Ectodermal cell (in vitro differentiated cells): ENCODE measurements at regions not wholly inside any gene's neighbourhood (a gene's known extent, or its start where the extent isn't known, plus 50 kb on each side); places are given as distances from the start of the nearest gene placed in this dataset.
"Not testable (repeated sequence)": the region's sequence is repeated elsewhere in the genome, so short reads cannot be mapped to it uniquely, and the experiment has no call there.

Source experiments
- H3K27ac ChIP-seq: 2 replicates; pipeline ENCODE4 v1.7.0; 2013; ENCODE audit warnings: mild to moderate bottlenecking, low read depth, low read length; ENCODE audit not compliant: insufficient read depth, poor library complexity, severe bottlenecking
- H3K27me3 ChIP-seq: 2 replicates; pipeline ENCODE4 v1.7.0; 2013; ENCODE audit warnings: mild to moderate bottlenecking, low read length; ENCODE audit not compliant: insufficient read depth, control insufficient read depth, poor library complexity, severe bottlenecking
- H3K36me3 ChIP-seq: one replicate; pipeline ENCODE4 v1.7.0; 2013; ENCODE audit warnings: low read length; ENCODE audit not compliant: control insufficient read depth, insufficient read depth
- H3K4me1 ChIP-seq: one replicate; pipeline ENCODE4 v1.7.0; 2013; ENCODE audit warnings: low read length; ENCODE audit not compliant: control insufficient read depth, insufficient read depth
- H3K4me3 ChIP-seq: 2 replicates; pipeline ENCODE4 v1.7.0; 2013; ENCODE audit warnings: low read depth, low read length, control low read depth; ENCODE audit not compliant: insufficient read depth
- H3K9me3 ChIP-seq: 2 replicates; pipeline ENCODE4 v1.7.0; 2013; ENCODE audit warnings: mild to moderate bottlenecking, low read length, moderate library complexity; ENCODE audit not compliant: control insufficient read depth
- WGBS, 2 experiments: methylation state at CpG; one replicate each; pipeline ENCODE4 v1.1.7; 2013; ENCODE audit warnings: missing lambda C conversion rate in 2 of 2; 5-methylcytosine and 5-hydroxymethylcytosine counted together

DNA sequence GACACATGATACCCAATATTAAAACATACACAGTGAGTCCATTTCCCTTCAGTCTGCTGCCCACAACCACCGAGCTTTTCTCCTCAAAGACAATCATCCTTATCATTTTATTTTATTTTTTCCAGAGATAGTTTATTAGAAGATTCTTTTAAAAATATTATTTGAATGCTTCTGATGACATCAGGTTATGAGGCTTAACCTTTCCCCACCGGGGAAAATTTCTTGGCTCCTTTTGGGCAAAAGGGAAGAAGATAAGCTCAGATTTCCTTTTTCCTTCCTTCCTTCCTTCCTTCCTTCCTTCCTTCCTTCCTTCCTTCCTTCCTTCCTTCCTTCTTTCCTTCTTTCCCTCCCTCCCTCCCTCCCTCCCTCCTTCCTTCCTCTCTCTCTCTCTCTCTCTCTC lies 149.5 kb upstream of the CITED2 start:
- WGBS, 2 experiments, result 96% methylated on average over 1 of the region's 2 CpGs; no CpG with 5 or more reads in 1 of the 2 experiments
- no peaks in the 10 kb centered on the region for H3K4me1 ChIP-seq
- H3K4me3 ChIP-seq, result no peak overlapping the region
- H3K27ac ChIP-seq, result no peak overlapping the region
- H3K9me3 ChIP-seq, result no peaks in the 10 kb centered on the region
- H3K36me3 ChIP-seq, result no peaks in the 10 kb centered on the region
- H3K27me3 ChIP-seq, result no peaks in the 10 kb centered on the region

DNA sequence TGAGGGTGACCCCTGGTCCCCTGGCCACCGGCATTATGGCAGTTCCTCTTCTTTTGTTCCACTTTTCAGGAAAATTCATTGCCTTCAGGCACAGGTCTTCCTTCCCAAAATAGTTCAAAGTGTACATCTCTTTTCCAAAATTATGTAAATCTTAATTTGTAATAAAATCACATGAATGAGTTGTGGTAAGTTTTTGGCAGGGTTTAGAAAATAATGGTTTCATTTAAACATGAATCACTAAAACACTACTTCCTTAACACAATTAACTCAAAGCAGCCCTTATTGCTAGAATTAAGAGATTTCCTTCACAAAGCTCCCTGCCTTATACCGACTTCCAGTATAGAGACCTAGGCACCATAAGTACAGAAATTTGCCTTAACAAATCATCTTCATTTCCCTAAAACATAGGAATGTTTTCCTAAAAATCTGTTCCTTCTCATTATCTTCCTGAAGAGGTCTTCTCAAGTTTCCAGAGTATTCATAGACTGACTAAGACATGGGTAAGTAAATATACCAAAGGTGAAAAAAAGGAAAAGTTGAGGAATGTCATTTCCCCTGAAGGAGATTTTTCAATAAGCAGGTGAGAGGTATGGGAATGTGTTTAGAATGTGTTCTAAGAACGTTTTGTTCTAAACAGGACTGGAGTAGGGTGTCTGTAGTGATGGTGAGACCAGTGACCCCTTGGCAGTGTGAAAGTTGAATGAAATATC lies 148.2 kb upstream of the CITED2 start:
- Histone ChIP-seq H3K9me3 (no peaks in the 10 kb centered on the region), H3K4me3 (no peak overlapping the region)

DNA sequence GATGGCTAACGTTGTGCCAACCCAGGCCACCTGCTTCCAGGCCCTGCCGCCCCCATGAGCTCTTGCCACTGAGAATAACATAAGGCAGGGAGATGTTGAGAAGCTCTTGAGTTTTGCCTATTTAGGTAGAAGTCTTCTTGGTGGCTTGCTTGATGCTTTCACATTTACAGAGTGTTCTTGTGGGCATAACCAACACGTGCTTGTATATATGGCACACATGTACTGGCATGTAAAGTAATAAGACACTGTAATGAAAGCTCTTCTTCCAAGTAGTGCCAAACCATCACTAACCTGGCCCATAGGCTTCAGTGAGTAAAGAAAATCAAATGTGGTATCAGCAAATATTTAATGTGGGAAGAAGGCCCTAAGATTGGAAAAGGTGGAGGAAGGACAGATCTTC lies 146.9 kb upstream of the CITED2 start:
- Histone ChIP-seq H3K27me3 (no peaks in the 10 kb centered on the region), H3K4me1 (no peaks in the 10 kb centered on the region), H3K9me3 (no peaks in the 10 kb centered on the region), H3K4me3 (no peak overlapping the region), H3K27ac (no peak overlapping the region), H3K36me3 (no peaks in the 10 kb centered on the region)
- 89 to 94% methylated on average over 3 of the region's 3 CpGs for WGBS, 2 experiments

More for the DNA sequence above, 148.2 kb upstream of the CITED2 start:
- H3K27ac ChIP-seq, result no peak overlapping the region
- H3K36me3 ChIP-seq, result no peaks in the 10 kb centered on the region
- H3K27me3 ChIP-seq, result no peaks in the 10 kb centered on the region
- 76 to 79% methylated on average over 3 of the region's 3 CpGs for WGBS, 2 experiments
- H3K4me1 ChIP-seq, result no peaks in the 10 kb centered on the region

DNA sequence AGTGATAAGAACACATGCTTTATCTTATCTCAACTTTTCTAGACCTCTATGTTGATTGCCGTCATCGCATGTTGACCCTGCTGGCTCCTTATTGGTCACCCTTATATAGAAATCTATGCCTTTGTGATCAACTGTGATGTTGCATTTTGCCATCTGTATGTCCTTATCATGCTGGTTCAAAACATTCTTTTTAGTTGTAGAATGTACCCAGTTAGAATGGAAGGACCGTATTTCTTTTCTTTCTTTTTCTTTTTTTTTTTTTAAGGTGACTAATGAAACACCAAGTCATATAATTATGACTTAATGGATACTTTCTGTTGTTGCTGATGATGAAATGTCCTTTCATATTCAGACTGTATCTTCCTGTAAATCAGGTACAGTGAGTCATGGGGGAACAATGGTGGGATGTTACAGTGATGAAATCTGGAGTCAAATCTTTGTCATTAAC lies 145.9 kb upstream of the CITED2 start:
- Histone ChIP-seq H3K4me1 (no peaks in the 10 kb centered on the region), H3K9me3 (no peaks in the 10 kb centered on the region), H3K4me3 (no peak overlapping the region), H3K27me3 (no peaks in the 10 kb centered on the region), H3K36me3 (no peaks in the 10 kb centered on the region), H3K27ac (no peak overlapping the region)
- 91 to 97% methylated on average over 2 to 3 of the region's 3 CpGs for WGBS, 2 experiments

DNA sequence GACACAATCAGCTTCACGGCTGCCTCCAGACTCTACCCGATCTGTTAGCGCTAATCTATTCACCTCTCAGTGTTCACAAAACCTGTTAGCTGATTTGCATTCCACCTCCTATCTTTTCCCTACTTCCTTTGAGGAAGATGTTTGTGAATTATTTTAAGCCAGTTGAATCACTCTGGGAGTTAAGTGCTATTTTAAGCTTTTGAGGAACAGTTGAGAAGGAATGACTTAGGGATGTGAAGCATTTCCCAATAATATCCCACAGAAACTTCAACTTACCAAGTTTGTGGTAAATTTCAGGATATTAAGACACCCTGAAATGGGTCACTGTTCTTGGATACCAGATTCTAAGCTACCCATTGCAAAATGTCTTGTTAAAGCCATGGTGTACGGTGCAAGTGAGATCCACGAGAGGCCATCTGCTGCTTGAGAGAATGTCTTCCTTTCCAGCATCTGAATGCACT lies 145.2 kb upstream of the CITED2 start:
- no peaks in the 10 kb centered on the region for H3K9me3 ChIP-seq

DNA sequence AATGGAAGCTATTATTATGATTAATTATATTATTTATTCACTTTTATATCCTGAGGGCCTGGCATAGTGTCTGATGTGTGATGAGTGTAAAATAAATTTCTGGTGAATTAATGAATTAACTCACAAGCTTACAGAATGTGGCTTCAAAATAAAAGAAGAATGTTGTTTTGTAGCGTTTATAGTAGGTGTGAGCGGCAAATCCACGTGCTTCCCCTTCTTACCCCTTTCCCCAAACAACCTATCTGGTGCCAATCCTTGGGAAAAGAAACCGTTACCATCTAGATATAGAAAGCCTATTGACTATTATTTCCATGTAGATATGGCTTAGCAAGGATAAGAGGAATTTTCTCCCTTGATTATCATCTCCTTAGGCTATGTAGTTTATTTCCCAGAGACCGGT lies 144.6 kb upstream of the CITED2 start:
- Histone ChIP-seq H3K4me3 (no peak overlapping the region), H3K27me3 (no peaks in the 10 kb centered on the region), H3K27ac (no peak overlapping the region), H3K36me3 (no peaks in the 10 kb centered on the region), H3K4me1 (no peaks in the 10 kb centered on the region), H3K9me3 (no peaks in the 10 kb centered on the region)
- WGBS, 2 experiments, result 92 to 96% methylated on average over 4 to 5 of the region's 5 CpGs

More for the DNA sequence above, 145.2 kb upstream of the CITED2 start:
- Histone ChIP-seq H3K27ac (no peak overlapping the region), H3K4me1 (no peaks in the 10 kb centered on the region), H3K27me3 (no peaks in the 10 kb centered on the region), H3K36me3 (no peaks in the 10 kb centered on the region), H3K4me3 (no peak overlapping the region)
- 94% methylated on average over 5 of the region's 5 CpGs for WGBS, 2 experiments

DNA sequence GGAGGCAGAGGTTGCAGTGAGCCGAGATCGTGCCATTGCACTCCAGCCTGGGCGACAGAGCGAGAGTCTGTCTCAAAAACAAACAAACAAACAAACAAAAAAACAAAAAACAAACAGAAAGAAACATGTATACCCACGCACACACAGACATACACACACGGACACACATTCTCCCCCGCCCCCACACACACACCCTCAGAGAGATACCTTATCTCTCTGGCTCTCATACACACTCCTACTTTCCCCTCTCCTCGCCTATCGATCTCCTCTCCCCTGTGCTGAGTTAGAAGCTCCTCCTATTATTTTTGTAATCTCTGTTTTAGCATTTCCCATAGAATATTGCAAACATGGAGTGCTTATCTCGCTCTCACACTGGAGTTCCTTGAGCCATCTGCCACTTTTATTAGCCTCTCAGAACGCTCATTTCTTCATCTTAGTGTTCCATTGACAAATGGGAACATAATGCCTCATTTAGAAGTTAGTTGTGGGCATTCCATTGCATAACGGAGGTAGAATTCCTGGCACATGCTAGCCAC lies 144.2 kb upstream of the CITED2 start:
- H3K4me1 ChIP-seq, result no peaks in the 10 kb centered on the region
- no peak overlapping the region for H3K27ac ChIP-seq
- H3K9me3 ChIP-seq, result no peaks in the 10 kb centered on the region
- H3K27me3 ChIP-seq, result no peaks in the 10 kb centered on the region
- no peak overlapping the region for H3K4me3 ChIP-seq
- no peaks in the 10 kb centered on the region for H3K36me3 ChIP-seq
- WGBS, 2 experiments, result 90 to 96% methylated on average over 12 of the region's 12 CpGs

DNA sequence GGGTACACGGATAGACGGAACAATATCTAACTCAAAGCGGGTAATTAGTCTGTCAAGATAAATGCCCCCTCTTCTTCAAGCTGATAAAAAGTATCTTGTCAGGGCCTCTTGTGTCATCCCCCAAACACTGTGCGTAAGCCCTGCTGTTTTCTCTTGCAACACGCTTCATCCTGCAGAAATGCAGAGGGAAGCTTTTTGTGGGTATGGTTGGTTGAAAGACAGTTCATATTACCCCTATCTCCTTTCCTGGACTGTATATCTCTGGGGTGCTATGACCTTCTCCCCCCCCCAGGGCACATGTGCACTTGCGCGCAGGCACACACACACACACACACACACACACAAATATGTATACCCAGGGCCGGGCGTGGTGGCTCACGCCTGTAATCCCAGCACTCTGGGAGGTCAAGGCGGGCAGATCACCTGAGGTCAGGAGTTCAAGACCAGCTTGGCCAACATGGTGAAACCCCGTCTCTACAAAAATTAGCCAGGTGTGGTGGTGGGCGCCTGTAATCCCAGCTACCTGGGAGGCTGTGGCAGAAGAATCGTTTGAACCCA lies 143.6 kb upstream of the CITED2 start:
- H3K4me3 ChIP-seq, H3K4me1 ChIP-seq, H3K36me3 ChIP-seq, H3K27me3 ChIP-seq, H3K27ac ChIP-seq, H3K9me3 ChIP-seq: not testable (repeated sequence)
- 86 to 87% methylated on average over 13 to 14 of the region's 14 CpGs for WGBS, 2 experiments

DNA sequence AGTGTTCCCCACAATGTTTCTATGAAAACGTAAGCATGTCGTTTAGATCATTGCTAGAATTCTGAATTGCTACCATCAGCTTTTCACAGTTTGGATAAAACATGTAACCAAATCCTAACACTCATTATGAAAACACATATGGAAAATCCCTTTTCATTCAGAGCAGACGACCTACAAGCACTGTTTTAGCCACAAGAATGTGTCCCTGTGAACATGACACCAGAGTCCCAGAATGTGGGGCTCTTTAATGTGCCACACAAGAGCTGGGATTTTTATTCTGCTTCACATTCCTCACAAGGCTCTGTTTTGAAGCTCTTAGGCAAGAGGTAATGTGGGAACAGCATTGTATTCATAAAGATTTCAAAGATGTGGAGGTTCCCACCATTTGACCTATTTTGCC lies 141.1 kb upstream of the CITED2 start:
- no peak overlapping the region for H3K4me3 ChIP-seq
- no peaks in the 10 kb centered on the region for H3K27me3 ChIP-seq
- H3K36me3 ChIP-seq, result no peaks in the 10 kb centered on the region
- WGBS, 2 experiments, result 82 to 84% methylated on average over 3 of the region's 3 CpGs
- no peaks in the 10 kb centered on the region for H3K4me1 ChIP-seq
- H3K27ac ChIP-seq, result no peak overlapping the region
- H3K9me3 ChIP-seq, result no peaks in the 10 kb centered on the region

DNA sequence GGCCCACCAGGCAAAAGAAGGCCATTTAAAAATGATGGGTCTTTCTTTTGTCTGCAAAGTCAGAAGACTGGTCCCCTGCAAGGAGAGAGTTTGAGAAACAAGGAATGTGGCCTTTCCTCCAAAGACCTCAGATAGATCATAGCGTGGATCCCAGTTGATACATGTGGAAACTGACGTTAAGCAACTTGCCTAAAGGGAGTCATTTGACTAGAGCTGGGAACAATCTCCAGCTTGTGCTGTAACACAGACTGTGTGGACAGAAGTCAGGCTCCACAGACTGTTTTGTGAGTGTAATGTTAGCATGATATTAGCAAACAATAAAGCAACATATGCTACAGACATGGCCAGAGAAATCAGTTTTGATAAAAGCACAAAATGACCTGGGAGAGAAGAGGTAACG lies 140.4 kb upstream of the CITED2 start:
- Histone ChIP-seq H3K27me3 (no peaks in the 10 kb centered on the region), H3K4me1 (no peaks in the 10 kb centered on the region), H3K4me3 (no peak overlapping the region), H3K9me3 (no peaks in the 10 kb centered on the region), H3K27ac (no peak overlapping the region), H3K36me3 (no peaks in the 10 kb centered on the region)
- 85 to 86% methylated on average over 3 of the region's 3 CpGs for WGBS, 2 experiments
